Natural killer cell (primary cell): ENCODE measurements at regions not wholly inside any gene's neighbourhood (a gene's known extent, or its start where the extent isn't known, plus 50 kb on each side); places are given as distances from the start of the nearest gene placed in this dataset.
"Not testable (repeated sequence)": the region's sequence is repeated elsewhere in the genome, so short reads cannot be mapped to it uniquely, and the experiment has no call there.

Source experiments
- ATAC-seq, 3 donors: fragments of 150-1000 bp in 2 of 3; fragments of 200-7000 bp in 1 of 3; cut with Tn5 transposase; 1 replicate in 1 of 3; 2 replicates in 2 of 3; pipeline ENCODE4 v1.10.0; 2021; ENCODE audit warnings: mild to moderate bottlenecking in 2 of 3, moderate library complexity in 2 of 3
- DNase-seq, 2 donors: peaks; one replicate each; pipeline versions ENCODE4 v3.0.0 to v3.0.0-alpha.2; 2013 to 2021; ENCODE audit warnings: mixed read lengths in 1 of 2
- H3K27ac ChIP-seq: one replicate; pipeline ENCODE4 v1.5.1; 2013; ENCODE audit warnings: mild to moderate bottlenecking, low read length
- H3K27me3 ChIP-seq: one replicate; pipeline ENCODE4 v1.6.1; 2013; ENCODE audit warnings: low read length; ENCODE audit not compliant: control insufficient read depth, insufficient read depth
- H3K36me3 ChIP-seq: one replicate; pipeline ENCODE4 v1.6.1; 2013; ENCODE audit warnings: low read length; ENCODE audit not compliant: control insufficient read depth, insufficient read depth
- H3K4me1 ChIP-seq: one replicate; pipeline ENCODE4 v1.6.1; 2013; ENCODE audit warnings: low read length; ENCODE audit not compliant: control insufficient read depth, insufficient read depth
- H3K4me3 ChIP-seq: one replicate; pipeline ENCODE4 v1.5.1; 2013; ENCODE audit warnings: low read length
- H3K9me3 ChIP-seq: one replicate; pipeline ENCODE4 v1.6.1; 2013; ENCODE audit warnings: low read length; ENCODE audit not compliant: control insufficient read depth, insufficient read depth
- H3K27ac Mint-ChIP-seq, 2 donors: one replicate each; pipeline ENCODE4 v1.8.0; 2022; ENCODE audit warnings: mild to moderate bottlenecking in 2 of 2, mixed read lengths in 2 of 2, moderate library complexity in 1 of 2
- H3K27me3 Mint-ChIP-seq, 2 donors: one replicate each; pipeline ENCODE4 v1.8.0; 2022; ENCODE audit warnings: low read depth in 2 of 2, mixed read lengths in 2 of 2
- H3K36me3 Mint-ChIP-seq: one replicate; pipeline ENCODE4 v1.8.0; 2022; ENCODE audit warnings: mixed read lengths
- H3K4me1 Mint-ChIP-seq, 2 donors: one replicate each; pipeline ENCODE4 v1.8.0; 2022; ENCODE audit warnings: mixed read lengths in 2 of 2
- H3K4me3 Mint-ChIP-seq: one replicate; pipeline ENCODE4 v1.8.0; 2022; ENCODE audit warnings: mild to moderate bottlenecking, moderate library complexity, mixed read lengths
- H3K9me3 Mint-ChIP-seq, 2 donors: one replicate each; pipeline ENCODE4 v1.8.0; 2022; ENCODE audit warnings: mixed read lengths in 2 of 2
- WGBS: methylation state at CpG from one replicate; pipeline ENCODE4 v1.1.7; 2013; ENCODE audit warnings: missing lambda C conversion rate; ENCODE audit not compliant: insufficient coverage; 5-methylcytosine and 5-hydroxymethylcytosine counted together
- intact Hi-C: fragments of 100-400 bp; cut with micrococcal nuclease; formaldehyde crosslinking; loops from one replicate; pipeline ENCODE4 v1.14.2; 2022
- TF ChIP-seq, protein P1 (sequence below): fragments of 200-600 bp; IDR thresholded peaks from one replicate; pipeline ENCODE4 v1.8.0; 2022; ENCODE audit warnings: antibody characterized with exemption

GRCh38 chr6:131336596-131336995, 201.3 kb downstream of the AKAP7 start:
- H3K9me3 Mint-ChIP-seq = no peaks in the 10 kb centered on the region
- H3K36me3 Mint-ChIP-seq = no peaks in the 10 kb centered on the region
- TF ChIP-seq, protein P1, sequence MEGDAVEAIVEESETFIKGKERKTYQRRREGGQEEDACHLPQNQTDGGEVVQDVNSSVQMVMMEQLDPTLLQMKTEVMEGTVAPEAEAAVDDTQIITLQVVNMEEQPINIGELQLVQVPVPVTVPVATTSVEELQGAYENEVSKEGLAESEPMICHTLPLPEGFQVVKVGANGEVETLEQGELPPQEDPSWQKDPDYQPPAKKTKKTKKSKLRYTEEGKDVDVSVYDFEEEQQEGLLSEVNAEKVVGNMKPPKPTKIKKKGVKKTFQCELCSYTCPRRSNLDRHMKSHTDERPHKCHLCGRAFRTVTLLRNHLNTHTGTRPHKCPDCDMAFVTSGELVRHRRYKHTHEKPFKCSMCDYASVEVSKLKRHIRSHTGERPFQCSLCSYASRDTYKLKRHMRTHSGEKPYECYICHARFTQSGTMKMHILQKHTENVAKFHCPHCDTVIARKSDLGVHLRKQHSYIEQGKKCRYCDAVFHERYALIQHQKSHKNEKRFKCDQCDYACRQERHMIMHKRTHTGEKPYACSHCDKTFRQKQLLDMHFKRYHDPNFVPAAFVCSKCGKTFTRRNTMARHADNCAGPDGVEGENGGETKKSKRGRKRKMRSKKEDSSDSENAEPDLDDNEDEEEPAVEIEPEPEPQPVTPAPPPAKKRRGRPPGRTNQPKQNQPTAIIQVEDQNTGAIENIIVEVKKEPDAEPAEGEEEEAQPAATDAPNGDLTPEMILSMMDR = no peak
- 97% methylated on average over 3 of the region's 4 CpGs for WGBS
- no peak for ATAC-seq
- H3K27me3 Mint-ChIP-seq = no peaks in the 10 kb centered on the region
- H3K4me3 Mint-ChIP-seq = no peak overlapping the region
- intact Hi-C loops = no loop called here
- H3K27ac ChIP-seq = no peak overlapping the region
- no peaks in the 10 kb centered on the region for H3K9me3 ChIP-seq
- peaks cover 5 to 6% of the 10 kb centered on the region in 2 donors for H3K4me1 Mint-ChIP-seq
- no peaks in the 10 kb centered on the region for H3K27me3 ChIP-seq
- no peak overlapping the region for H3K27ac Mint-ChIP-seq
- DNase-seq = no peak
- H3K4me1 ChIP-seq = no peaks in the 10 kb centered on the region
- H3K4me3 ChIP-seq = no peak overlapping the region
- no peaks in the 10 kb centered on the region for H3K36me3 ChIP-seq

DNA sequence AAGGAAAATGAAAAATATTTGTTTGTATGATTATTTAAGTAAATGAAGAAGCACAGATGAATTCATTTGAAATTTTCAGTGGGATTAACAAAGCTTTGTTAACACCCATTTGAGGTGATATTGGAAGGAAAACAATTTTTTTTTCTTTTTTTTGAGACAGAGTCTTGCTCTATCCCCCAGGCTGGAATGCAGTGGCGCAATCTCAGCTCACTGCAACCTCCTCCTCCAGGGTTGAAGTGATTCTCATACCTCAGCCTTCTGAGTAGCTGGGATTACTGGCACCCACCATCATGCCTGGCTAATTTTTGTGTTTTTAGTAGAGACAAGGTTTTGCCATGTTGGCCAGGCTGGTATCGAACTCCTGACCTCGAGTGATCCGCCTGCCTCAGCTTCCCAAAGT, 211.6 kb downstream of the AKAP7 start:
- DNase-seq, H3K4me3 ChIP-seq, ATAC-seq, H3K27me3 ChIP-seq, H3K4me1 ChIP-seq, H3K4me1 Mint-ChIP-seq, H3K27me3 Mint-ChIP-seq, H3K9me3 Mint-ChIP-seq, H3K4me3 Mint-ChIP-seq, H3K9me3 ChIP-seq, H3K36me3 Mint-ChIP-seq, intact Hi-C loops, H3K27ac Mint-ChIP-seq, H3K36me3 ChIP-seq, H3K27ac ChIP-seq: not testable (repeated sequence)
- WGBS = 79% methylated on average over 4 of the region's 4 CpGs

DNA sequence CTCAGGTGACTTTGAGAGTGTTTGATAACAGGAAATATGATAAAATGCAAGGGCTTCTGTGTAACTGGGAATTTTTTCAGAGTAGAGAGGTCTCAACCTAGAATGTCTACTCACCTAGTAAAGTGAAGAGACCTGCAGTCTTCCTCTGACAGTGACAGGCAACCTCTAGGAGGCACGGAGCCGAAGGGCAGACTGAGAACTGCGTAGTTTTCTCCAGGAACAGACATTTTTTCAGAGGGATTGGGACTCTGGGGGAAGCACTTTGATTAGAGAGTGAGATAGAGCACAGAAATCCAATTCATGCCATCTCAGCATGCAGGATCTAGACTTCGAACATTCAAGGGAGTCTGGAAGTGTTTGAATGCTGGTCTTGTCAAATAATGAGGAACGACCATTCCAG, 213.3 kb downstream of the AKAP7 start:
- Mint-ChIP-seq H3K36me3 (no peaks in the 10 kb centered on the region), H3K27ac (no peak overlapping the region), H3K27me3 (no peaks in the 10 kb centered on the region), H3K4me3 (no peak overlapping the region), H3K9me3 (no peaks in the 10 kb centered on the region), H3K4me1 (no peaks in the 10 kb centered on the region)
- Histone ChIP-seq H3K36me3 (no peaks in the 10 kb centered on the region), H3K9me3 (no peaks in the 10 kb centered on the region), H3K27ac (no peak overlapping the region), H3K4me3 (no peak overlapping the region), H3K4me1 (no peaks in the 10 kb centered on the region), H3K27me3 (no peaks in the 10 kb centered on the region)
- ATAC-seq (no peak), DNase-seq (no peak)
- intact Hi-C loops = no loop called here
- WGBS = 92% methylated on average over 5 of the region's 5 CpGs
- TF ChIP-seq, protein P1 = no peak

GRCh38 chr6:131349199-131349598, 213.9 kb downstream of the AKAP7 start:
- Histone ChIP-seq H3K4me3 (no peak overlapping the region), H3K4me1 (no peaks in the 10 kb centered on the region), H3K27me3 (no peaks in the 10 kb centered on the region), H3K36me3 (no peaks in the 10 kb centered on the region), H3K27ac (no peak overlapping the region), H3K9me3 (no peaks in the 10 kb centered on the region)
- H3K9me3 Mint-ChIP-seq = no peaks in the 10 kb centered on the region
- H3K4me3 Mint-ChIP-seq = no peak overlapping the region
- TF ChIP-seq, protein P1 = no peak
- H3K36me3 Mint-ChIP-seq = no peaks in the 10 kb centered on the region
- no peak for DNase-seq
- H3K27ac Mint-ChIP-seq = no peak overlapping the region
- no peak for ATAC-seq
- H3K27me3 Mint-ChIP-seq = no peaks in the 10 kb centered on the region
- intact Hi-C loops = no loop called here
- no peaks in the 10 kb centered on the region for H3K4me1 Mint-ChIP-seq
- 60% methylated on average over 1 of the region's 1 CpG for WGBS
